ENCODE measurements at regions not wholly inside any gene's neighbourhood (a gene's known extent, or its start where the extent isn't known, plus 50 kb on each side); places are given as distances from the start of the nearest gene placed in this dataset.

DNA sequence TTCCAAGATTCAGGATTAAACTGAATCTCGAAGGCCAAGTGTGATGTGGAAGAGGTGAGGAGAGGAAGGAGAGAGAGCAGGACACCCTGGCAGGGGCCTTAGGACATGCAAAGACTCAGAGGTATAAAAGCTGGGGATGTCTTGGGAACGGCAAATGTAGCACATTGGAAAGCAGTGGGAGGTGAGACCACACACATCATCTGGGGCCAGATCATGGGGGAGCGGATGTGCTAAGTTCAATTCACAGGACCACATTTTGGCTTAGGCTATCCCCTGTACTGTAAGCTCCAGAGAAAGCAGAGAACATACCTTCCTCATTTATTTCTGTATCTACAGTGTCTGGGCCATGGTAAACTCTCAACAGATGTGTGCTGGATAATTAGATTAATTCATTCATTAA is 59.5 kb upstream of the MBOAT1 start:
- Histone ChIP-seq H3K9me2 (no peaks in the 10 kb centered on the region), H2AFZ (ENCODE audit: low read depth) (no peak overlapping the region), H3K27me3 (ENCODE audit: insufficient read depth) (no peaks in the 10 kb centered on the region), H3K9ac (no peak overlapping the region), H3K4me1 (ENCODE audit: control insufficient read depth in 1 of 2, insufficient read depth in 2 of 2, low read depth in 1 of 2, low read length in 1 of 2) (peaks cover 5% of the 10 kb centered on the region in 2 experiments; a peak in 1 of 4 replicates), H3K4me2 (no peak overlapping the region), H3K9me3 (no peaks in the 10 kb centered on the region), H4K20me1 (ENCODE audit: insufficient read depth) (no peaks in the 10 kb centered on the region), H3K36me3 (replicated peaks in 1 of 2; ENCODE audit: control insufficient read depth in 1 of 2, insufficient read depth in 2 of 2, low read length in 1 of 2) (no peaks in the 10 kb centered on the region), H3K79me2 (ENCODE audit: insufficient read depth) (no peaks in the 10 kb centered on the region), H3K4me3 (ENCODE audit: low read depth in 2 of 2, low read length in 1 of 2) (no peak overlapping the region), H3K27ac (ENCODE audit: low read depth in 2 of 2, low read length in 1 of 2) (no peak overlapping the region), H3F3A (replicated peaks; ENCODE audit: insufficient read depth) (peaks cover 3% of the 10 kb centered on the region)
- 54% methylated on average over 3 of the region's 3 CpGs for WGBS (ENCODE audit: low lambda C conversion rate)
- POLR2A ChIA-PET: no interaction called here
- DNase-seq: no peak
- CTCF ChIA-PET: interaction anchor here (1.5 to 2.1 kb wide), 2 partner anchors 18 to 19 kb away, joined by 4 to 6 read pairs; no protein-coding TSS in a partner anchor
- no peak for TF ChIP-seq CHD2 (IDR thresholded peaks at IDR 0.05; ENCODE audit: low read length, partially characterized antibody)
- TF ChIP-seq, protein P1, sequence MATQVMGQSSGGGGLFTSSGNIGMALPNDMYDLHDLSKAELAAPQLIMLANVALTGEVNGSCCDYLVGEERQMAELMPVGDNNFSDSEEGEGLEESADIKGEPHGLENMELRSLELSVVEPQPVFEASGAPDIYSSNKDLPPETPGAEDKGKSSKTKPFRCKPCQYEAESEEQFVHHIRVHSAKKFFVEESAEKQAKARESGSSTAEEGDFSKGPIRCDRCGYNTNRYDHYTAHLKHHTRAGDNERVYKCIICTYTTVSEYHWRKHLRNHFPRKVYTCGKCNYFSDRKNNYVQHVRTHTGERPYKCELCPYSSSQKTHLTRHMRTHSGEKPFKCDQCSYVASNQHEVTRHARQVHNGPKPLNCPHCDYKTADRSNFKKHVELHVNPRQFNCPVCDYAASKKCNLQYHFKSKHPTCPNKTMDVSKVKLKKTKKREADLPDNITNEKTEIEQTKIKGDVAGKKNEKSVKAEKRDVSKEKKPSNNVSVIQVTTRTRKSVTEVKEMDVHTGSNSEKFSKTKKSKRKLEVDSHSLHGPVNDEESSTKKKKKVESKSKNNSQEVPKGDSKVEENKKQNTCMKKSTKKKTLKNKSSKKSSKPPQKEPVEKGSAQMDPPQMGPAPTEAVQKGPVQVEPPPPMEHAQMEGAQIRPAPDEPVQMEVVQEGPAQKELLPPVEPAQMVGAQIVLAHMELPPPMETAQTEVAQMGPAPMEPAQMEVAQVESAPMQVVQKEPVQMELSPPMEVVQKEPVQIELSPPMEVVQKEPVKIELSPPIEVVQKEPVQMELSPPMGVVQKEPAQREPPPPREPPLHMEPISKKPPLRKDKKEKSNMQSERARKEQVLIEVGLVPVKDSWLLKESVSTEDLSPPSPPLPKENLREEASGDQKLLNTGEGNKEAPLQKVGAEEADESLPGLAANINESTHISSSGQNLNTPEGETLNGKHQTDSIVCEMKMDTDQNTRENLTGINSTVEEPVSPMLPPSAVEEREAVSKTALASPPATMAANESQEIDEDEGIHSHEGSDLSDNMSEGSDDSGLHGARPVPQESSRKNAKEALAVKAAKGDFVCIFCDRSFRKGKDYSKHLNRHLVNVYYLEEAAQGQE (IDR thresholded peaks at IDR 0.05; ENCODE audit: low read depth, low read length): no peak
- no peak for TF ChIP-seq USF1 (IDR thresholded peaks at IDR 0.05; ENCODE audit: borderline replicate concordance, low read depth)
- TF ChIP-seq IRF3 (IDR thresholded peaks at IDR 0.05; ENCODE audit: low read depth, low read length): no peak
- no peak for TF ChIP-seq NFIC (IDR thresholded peaks at IDR 0.05; ENCODE audit: borderline replicate concordance)
- TF ChIP-seq USF2 (IDR thresholded peaks at IDR 0.05; ENCODE audit: borderline replicate concordance, low read depth, low read length): no peak

DNA sequence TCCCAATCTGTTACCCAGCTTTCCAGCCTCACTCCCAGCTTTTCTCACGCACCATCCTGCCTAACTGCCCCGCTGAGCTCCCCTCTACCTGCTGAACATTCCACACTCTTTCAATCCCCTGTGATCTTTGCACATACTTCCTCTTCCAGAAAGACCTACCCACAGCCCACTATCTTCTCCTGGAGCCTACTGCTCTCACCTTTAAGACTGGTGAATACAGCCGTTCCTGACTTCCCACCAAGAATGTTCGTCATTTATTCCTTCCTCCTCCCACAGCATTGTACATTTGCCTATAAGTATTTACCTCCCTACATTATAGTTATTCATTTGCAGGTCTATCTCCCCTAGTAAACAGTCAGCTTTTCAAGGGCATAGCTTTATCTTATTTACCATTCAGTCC is 61.9 kb upstream of the MBOAT1 start:
- H3K27ac ChIP-seq (ENCODE audit: low read depth in 2 of 2, low read length in 1 of 2): no peak overlapping the region
- H3K79me2 ChIP-seq (ENCODE audit: insufficient read depth): no peaks in the 10 kb centered on the region
- 86% methylated on average over 4 of the region's 4 CpGs for WGBS (ENCODE audit: low lambda C conversion rate)
- DNase-seq: no peak
- no peaks in the 10 kb centered on the region for H3K27me3 ChIP-seq (ENCODE audit: insufficient read depth)
- H3K9ac ChIP-seq: no peak overlapping the region
- no peak overlapping the region for H2AFZ ChIP-seq (ENCODE audit: low read depth)
- H4K20me1 ChIP-seq (ENCODE audit: insufficient read depth): no peaks in the 10 kb centered on the region
- POLR2A ChIA-PET: no interaction called here
- H3F3A ChIP-seq (replicated peaks; ENCODE audit: insufficient read depth): no peaks in the 10 kb centered on the region
- no peak overlapping the region for H3K4me3 ChIP-seq (ENCODE audit: low read depth in 2 of 2, low read length in 1 of 2)
- TF ChIP-seq, protein P1 (IDR thresholded peaks at IDR 0.05; ENCODE audit: low read depth, low read length): no peak
- TF ChIP-seq POLR2AphosphoS5 (IDR thresholded peaks at IDR 0.05; ENCODE audit: low read depth, low read length): no peak
- TF ChIP-seq, protein P2, sequence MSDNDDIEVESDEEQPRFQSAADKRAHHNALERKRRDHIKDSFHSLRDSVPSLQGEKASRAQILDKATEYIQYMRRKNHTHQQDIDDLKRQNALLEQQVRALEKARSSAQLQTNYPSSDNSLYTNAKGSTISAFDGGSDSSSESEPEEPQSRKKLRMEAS (IDR thresholded peaks at IDR 0.05; ENCODE audit: low read depth): no peak
- TF ChIP-seq MXI1 (IDR thresholded peaks at IDR 0.05; ENCODE audit: low read depth, low read length): no peak
- TF ChIP-seq, protein P3, sequence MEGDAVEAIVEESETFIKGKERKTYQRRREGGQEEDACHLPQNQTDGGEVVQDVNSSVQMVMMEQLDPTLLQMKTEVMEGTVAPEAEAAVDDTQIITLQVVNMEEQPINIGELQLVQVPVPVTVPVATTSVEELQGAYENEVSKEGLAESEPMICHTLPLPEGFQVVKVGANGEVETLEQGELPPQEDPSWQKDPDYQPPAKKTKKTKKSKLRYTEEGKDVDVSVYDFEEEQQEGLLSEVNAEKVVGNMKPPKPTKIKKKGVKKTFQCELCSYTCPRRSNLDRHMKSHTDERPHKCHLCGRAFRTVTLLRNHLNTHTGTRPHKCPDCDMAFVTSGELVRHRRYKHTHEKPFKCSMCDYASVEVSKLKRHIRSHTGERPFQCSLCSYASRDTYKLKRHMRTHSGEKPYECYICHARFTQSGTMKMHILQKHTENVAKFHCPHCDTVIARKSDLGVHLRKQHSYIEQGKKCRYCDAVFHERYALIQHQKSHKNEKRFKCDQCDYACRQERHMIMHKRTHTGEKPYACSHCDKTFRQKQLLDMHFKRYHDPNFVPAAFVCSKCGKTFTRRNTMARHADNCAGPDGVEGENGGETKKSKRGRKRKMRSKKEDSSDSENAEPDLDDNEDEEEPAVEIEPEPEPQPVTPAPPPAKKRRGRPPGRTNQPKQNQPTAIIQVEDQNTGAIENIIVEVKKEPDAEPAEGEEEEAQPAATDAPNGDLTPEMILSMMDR (IDR thresholded peaks at IDR 0.05): no peak
- TF ChIP-seq RFX5 (IDR thresholded peaks at IDR 0.05; ENCODE audit: low read length): no peak
- TF ChIP-seq SMC3 (IDR thresholded peaks at IDR 0.05; ENCODE audit: low read depth, low read length): no peak
- H3K4me2 ChIP-seq: no peak overlapping the region
- peaks cover 0 to 5% of the 10 kb centered on the region in 2 experiments; a peak in 2 of 4 replicates for H3K4me1 ChIP-seq (ENCODE audit: control insufficient read depth in 1 of 2, insufficient read depth in 2 of 2, low read depth in 1 of 2, low read length in 1 of 2)
- no peaks in the 10 kb centered on the region for H3K9me3 ChIP-seq
- H3K36me3 ChIP-seq (replicated peaks in 1 of 2; ENCODE audit: control insufficient read depth in 1 of 2, insufficient read depth in 2 of 2, low read length in 1 of 2): no peaks in the 10 kb centered on the region
- CTCF ChIA-PET: interaction anchor here (1.3 to 2.1 kb wide), 2 partner anchors 15 to 17 kb away, joined by 4 to 6 read pairs; no protein-coding TSS in a partner anchor
- no peaks in the 10 kb centered on the region for H3K9me2 ChIP-seq

All from SK-N-SH (cell line).